A172 (cell line): ENCODE measurements at regions not wholly inside any gene's neighbourhood (a gene's known extent, or its start where the extent isn't known, plus 50 kb on each side); places are given as distances from the start of the nearest gene placed in this dataset.

ENCODE experiments used
- DNase-seq: peaks from one replicate; pipeline ENCODE4 v3.0.0-alpha.2; 2015; ENCODE audit warnings: low spot score

DNA sequence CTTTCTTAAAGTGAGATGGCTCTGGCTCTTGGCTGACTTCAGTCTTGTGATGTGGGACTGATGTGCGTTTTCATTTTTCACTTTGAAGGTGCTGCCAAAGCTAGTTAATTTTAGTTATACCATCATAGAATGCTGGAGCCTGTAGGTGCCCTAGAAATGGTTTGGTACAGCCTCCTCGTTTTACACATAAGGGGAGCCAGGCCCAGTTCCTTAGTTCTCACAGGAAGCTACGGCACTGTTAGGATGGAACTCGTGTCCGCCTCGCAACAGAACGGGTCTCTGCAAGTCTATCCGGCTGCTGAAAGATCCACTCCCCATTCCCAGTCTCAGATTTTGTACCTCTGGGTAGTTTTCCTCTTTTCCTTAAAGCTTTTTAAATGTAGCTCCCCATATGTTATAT lies 173.2 kb upstream of the PRPS1L1 start:
- DNase-seq = no peak

DNA sequence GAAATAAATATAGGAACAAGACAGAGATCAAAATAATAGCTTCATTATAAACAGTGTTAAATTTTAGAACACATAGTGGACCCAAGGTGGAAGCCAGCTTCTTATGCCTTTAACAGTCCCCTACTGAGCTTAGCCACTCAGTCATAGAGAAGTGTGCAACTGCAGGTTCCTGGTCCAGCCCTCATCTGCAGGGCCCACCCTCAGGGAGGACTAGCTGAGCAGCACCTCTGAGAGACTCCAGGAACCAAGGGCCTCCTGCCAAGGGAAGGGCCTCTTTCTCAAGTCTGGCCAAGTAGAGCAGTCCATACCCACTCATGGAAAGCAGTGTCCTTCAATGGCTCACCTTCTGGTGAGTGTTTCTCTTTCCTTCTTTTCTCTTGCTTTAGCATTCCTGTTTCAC lies 173.7 kb upstream of the PRPS1L1 start:
- DNase-seq = no peak

DNA sequence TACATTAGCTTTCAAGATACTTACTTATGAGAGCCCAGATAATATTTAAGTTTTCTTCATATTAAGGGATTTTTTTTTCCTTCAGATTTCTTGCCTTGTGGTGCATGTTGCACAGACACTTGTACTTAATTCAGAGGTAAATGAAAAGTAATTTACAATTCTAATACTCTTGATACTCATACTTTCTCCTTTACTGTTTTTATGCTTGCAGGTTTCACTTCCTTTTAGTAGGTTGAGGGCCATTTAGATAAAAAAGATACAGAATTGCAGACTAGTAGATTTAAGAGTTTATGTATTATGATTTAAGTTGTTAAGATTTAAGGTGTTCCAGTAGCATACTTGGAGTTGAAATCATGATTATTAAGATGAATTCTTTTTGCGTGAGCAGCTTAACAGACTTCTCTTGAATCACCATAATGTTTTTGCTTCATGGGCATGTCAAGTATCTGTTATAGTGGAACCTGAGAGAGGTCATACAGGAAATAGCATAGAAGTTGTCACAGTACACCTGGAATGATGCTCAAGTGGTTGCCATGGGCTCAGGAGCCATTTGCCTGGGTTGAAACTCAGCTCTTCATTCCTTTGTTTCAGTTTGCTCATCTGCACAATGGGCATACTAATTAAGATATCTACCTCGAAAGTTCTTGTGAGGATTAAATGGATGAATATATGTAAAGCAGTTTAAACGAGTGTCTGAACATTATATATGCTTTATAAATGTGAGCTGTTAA lies 174.8 kb upstream of the PRPS1L1 start:
- DNase-seq = no peak

DNA sequence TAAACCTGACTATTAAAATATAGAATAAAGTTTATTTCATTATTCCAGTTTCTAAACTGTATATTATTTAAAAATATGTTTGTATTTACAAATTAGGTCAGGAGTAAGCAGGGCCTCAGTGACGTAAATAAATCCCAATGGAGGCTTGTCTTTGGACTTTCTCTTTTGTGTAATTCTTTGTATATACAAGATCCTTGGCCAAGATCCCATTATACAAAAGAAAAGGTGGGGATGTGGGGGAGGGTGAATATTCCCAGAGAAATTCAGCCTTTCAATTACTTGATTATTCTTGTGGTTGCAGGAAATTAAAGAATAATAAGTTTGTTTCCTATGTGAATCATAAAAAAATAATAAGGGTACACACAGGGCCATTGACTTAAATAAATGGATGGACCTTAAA lies 178.7 kb upstream of the PRPS1L1 start:
- no peak for DNase-seq

DNA sequence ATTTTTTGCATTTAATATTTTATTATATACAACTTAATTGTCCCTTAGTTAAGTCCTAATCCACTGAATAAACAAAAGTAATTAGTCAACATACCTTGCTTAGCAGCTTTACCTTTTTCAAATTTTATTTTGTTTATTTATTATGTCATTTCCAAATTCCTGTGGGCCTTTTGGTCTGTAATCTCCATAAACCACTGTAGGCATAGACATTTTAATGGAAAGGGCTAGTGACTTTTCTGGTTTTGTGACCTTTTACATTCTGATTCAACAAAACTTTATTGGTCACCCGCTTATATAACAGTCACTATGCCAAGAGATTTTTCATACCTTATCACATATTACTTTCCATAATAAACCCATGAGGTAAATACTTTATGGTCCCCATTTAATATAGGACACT lies 181.3 kb upstream of the PRPS1L1 start:
- no peak for DNase-seq

DNA sequence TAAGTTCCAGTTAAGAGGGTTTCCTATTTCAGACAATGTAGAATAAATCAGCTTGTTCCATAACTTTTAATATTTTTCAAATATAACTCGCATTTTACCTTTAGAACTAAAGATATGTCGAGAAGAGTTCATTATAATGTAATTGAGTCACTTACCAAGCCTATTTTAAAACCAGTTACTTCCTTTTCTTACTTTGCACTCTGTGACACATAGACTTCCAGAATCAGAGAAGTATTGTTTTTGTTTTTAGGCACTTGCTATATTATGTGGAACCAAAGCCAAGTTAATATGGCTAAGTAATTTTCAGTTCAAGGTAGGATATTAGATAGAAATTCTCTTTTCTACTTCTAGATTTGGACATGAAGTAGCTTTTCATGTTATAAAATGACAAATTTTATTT lies 182.7 kb upstream of the PRPS1L1 start:
- DNase-seq = no peak

DNA sequence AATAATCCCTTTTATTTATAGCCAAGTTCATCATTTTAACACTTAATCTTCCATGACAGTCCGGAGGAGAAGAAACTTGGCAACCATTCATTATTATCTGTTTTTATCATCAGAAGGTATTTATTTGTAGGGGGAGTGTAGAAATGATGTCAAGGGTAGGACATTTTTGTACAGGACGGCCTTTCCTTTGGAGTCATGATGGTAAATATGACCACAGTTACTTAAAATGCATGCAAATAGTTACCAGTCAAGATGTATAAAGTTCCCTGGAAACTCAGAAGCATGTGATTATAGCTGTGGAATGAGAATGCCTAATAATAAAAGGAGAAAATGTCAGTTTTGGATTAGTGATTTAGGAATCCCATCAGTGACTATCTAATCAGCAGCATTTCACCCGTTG lies 183.1 kb upstream of the PRPS1L1 start:
- DNase-seq = no peak

DNA sequence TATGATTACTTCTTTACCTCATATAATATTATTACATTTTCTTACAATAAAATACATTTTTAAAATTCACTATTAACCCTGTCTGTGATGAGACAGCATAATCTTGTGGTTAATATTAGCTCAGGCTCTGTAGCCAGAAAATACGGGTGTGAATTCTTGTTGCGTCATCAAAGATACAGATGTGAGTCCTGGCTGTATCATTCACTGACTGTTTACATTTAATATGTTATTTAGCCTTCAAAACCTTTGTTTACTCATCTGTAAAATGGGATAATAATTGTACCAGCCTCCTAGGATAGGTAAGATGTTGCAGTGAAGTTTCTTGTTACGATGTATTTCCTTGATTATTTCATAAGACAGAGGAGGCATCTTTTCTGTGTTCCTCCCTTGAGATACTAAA lies 184.7 kb upstream of the PRPS1L1 start:
- DNase-seq = no peak

DNA sequence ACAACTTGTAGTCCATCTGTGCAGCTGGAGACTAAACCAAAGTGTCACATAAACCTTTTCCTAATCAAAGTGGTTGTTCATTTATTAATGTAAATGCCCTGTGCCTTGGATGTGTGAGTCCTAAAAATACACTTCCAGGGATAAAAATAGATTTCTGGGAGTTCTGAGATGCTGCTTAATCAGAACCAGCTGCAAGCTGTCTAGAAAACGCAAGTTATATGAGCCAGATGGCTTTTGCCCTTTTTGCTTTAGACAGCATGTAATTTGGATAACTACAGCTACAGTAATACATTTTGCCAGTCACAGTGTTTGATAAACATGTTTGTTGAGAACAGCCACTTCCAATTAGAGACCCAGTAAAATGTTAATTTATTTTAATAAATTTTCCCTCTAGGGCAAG lies 185.1 kb upstream of the PRPS1L1 start:
- no peak for DNase-seq

DNA sequence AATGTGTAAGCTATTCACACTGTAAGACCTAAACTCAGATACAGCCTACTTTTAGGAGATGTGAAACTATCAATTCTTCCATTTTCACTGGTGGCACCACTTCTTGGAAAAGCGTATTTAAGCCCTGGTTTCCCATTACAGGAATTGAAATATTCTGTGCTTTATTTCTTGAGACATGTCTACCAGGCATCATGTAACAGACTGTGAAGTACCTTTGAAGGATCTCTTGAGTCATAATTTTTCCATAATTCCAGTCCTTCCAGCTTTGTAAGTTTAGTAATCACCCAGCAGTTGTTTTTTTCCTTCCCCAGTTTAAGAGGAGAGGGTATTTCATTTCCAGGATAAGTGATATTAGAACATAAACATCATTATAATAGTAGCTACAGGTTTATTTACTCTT lies 186.0 kb upstream of the PRPS1L1 start:
- DNase-seq = no peak

DNA sequence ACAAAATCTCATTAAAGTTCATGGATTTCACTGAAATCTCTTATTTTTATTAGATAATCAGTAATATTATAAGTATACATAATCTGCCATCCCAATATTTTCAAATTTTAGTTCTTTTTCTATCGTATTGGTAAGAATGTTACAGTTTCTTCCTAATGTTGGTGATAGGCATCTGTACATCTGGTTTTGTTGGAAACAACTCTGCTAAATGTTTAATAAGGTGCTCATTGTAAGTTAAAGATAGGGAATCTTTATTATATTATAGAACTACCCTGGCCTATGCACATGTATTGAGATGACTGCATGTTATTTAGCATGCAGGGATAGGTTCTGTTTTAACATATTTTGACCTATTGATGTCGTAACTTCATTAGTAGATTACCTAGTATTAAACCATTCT lies 188.6 kb upstream of the PRPS1L1 start:
- no peak for DNase-seq

DNA sequence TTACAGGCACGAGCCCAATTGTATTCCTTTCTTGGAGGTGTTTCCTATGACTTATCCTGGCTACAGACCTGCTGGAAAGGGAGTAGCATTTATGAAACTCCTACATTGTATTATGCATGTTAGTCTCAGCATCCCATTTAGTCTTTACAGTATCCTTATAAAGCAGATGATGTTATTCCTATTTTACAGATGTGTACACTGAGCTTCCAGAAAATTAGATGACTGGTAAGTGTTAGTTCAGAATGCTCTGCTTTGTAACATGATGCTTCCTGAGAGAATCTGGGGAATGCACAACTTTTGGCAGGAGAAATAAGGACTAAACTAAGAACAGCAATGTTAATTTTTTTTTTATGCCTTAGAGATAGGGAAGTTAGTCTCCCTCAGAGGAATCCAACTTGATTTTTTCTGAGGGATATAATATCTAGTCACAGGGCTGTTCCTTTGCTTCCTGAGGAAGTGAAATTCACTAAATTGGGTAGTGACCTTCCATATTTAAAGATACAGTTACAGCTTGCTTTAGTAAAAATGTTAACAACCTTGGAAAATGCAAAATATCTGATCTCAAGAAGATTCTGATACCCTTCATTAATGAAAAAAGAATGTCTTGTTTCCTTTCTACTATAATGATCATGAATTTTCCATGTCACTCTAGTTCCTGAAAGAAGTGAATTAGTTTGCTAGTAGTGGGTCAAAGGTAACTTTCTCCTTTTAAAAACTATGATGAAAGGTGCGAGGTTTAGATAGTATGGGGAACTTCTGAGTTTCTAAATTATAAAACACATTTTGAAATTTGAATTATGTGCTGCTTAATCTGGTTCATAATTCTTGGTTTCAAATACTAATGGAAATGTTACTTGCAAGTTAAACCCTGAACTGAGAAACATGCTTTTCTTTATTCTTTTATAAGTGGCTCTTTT lies 194.0 kb upstream of the PRPS1L1 start:
- DNase-seq = no peak

DNA sequence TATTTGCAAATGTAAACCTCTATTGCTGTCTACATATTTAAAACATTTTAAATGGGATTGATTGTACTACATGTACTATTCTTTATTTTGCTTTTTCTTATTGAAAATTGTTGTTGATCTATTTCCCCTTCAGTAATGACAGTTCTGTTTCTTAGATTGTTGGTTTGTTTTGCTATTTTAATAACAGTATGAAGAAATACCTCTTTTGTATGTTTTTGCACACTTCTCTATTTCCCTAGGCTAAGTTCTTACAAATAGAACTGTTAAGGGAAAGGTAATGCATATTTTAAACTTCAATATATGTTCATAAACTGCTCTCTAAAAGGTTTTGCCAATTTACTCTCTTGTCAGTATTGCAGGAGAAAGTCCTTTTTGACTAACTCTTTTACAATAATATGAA lies 195.0 kb upstream of the PRPS1L1 start:
- no peak for DNase-seq

DNA sequence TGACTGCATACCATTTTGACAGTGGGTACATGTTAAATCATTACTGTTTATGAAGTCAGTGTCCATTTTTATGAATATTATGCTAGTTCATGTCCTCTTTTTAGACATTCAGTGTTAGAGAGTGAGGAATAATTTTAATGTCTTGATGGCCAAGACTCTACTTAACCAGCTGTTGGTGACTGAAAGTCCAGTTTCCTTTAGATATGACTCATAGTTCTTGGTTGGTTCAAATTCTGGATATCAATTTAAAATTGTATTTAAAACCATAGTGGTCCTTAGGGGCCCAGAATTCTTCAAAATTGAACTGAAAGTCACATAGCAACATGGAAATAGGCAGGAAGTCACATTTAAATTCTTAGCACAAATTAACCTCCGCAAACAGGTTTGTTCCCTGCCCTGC lies 196.5 kb upstream of the PRPS1L1 start:
- no peak for DNase-seq

DNA sequence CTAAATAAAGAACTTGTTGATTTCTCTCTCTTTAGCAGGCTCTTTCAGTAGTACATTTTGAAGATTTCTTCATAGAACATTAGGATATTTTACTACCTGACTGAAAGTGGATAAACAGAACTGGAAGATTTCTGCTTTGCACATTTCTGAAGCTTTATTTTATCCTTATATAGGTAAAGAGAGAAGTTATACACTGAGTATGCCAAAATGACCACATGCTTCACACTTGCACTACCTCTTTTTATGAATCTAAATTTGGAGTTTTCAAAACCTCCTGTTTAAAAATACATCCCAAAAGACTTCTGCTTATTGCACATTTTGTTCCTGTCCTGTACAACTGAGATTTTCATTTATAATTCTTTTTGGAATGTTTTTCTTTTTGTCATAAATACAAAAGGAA lies 197.4 kb upstream of the PRPS1L1 start:
- no peak for DNase-seq

DNA sequence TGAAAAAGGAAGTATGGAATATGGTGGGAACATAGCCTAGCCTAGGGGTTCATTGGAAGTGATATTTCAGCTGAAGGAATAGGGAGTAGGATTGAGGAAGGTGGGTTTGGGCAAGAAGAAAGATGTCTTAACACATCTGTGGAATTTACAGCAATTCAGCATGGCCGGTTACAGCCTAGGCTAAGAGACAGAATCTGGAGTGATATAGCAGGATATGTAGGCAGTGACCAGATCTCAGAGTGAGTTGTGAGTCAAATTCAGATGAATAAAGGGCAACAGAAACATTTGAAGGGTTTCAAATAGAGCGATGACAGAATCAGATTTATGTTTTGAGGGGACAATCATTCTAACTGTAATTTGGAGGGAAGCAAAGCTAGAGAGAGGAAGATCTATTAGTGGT lies 199.0 kb upstream of the PRPS1L1 start:
- DNase-seq = no peak

DNA sequence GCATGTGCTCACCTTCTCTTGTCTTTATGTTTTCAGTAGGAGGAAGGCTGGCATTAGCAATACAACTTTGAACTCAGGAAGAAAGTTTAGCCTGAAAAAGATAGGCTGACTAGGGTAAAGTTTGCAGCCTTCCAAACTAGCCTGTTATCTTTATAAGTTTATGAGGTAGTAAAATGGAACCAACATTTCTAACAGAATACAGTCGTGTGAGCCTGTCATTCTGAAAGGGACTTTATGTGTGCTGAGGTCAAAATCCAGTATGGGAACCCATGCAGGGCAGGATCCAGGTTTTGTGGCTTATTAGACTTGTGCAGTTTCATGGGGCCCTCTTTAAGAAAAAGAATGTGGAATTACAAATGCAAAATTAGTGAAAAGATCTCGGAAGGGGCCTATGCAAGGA lies 201.0 kb upstream of the PRPS1L1 start:
- no peak for DNase-seq

DNA sequence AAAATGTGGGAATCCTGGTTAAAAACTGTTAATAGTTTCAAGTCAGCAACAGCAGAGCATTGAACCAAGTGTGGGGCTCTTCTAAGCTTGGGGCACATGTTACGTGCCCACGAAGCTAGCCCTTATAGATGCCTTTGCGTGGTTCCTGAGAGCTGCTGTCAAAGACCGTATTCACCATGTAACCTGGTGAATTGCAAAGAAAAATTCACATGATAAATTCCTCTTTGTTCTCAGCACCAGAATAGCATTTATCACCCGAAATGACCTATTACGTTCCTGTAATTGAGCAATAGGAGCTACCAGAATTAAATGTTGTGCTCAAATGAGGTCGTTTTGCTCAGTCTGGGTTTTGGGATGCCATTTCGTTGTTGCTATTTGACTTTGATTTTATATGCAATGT lies 202.6 kb upstream of the PRPS1L1 start:
- no peak for DNase-seq

DNA sequence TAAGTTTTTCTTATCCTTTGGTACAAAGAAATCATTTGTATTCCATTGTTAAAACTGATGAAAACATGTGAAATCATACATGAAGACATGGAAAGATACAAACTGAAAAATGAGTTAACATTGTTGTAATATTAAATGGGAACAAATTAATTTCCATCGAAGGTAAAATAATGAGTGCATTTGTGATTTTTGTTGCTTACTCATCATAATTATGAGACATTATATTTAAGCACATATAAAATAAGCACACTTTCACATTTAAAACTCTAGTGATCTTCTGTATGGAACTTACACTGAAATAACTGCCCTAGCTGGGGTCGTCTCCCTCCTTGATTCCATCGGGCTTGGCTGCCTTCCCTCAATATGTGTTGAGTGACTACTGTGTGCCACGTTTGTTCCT lies 204.2 kb upstream of the PRPS1L1 start:
- DNase-seq = no peak

DNA sequence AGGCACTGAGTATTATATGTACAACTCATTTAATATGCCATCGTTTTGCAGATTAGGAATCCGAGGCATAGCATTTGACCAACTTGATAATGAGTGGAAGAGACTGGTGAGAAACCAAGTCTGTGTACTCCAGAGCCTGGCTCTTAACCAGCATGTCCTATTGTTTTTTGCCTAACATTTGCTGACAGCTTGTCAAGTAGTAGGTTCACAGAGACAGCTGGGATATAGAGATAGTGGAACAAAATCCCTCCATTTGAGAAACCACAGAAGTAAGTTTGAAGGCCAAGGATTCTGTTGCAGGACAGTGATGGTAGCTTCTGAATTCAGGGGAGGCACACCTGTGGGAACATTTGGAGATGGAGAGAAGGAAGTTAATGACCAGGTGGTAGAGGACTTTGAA lies 206.9 kb upstream of the PRPS1L1 start:
- DNase-seq = no peak

DNA sequence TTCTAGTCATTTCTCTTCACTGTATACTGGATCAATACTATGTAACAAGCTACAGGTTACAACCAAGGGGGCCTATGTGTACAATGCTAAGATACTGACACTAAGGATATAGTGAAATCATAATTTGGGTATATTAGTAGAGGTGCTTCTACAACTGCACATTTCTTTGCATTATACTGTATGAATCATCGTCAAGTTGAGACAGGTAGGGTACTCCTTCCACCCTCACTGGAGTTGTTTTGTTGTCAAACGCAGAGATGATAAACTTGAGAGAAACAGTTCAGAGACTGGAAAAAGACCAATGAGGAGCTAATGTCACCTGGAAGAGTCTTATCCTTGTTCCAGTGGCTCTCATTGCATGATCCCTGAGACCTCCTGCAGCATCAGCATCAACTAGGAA lies 208.2 kb upstream of the PRPS1L1 start:
- DNase-seq = no peak

DNA sequence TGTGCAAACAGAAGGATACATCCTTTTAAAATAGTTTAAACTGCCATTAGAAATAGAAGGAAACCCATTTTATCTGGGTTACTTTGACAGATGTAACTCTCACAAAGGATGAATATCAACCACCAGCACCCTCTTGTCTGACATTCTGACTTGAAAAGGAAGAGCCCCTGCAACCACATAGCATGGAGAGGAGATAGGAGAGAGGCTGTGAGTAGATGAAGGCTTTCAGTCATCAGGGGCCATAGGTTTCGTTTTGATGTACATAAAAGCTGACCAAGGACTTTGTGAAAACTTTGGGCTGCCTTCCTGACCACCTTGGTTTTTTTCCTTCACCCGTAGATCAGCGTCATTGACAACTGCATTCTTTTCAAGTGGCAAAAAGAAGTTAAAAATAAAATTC lies 211.6 kb upstream of the PRPS1L1 start:
- no peak for DNase-seq

DNA sequence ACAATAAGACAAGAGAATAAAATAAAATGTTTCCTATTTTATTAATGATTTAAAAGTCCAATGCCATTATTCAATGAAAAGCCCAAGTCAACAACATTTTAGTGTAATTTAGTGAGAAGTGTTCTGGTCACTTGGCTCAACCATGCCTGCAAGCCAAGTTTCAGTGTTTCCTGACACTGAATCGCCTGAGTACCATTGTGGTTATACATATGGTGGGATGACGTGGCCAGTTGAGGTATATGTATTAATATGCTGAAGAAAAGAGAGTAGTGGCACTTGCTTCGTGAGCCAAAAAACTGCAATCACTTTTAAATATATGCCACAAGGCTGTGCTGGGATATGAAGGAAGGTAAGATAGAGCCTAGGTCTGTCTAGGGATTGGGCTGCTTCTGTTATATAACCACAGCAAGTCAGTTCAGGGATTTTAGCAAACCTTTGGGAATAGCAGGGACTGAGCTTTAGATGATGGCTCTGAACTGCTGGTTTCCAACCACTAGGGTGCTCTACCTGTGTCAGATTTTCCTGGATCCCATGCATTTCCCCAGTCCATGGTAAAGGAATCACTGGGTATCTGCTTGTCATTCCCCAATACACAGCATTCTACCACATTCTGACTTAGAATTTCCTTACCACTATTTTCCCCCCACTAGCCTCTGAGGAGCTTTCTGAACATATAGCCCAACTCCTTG lies 214.0 kb upstream of the PRPS1L1 start:
- DNase-seq = no peak
